ENCODE measurements at regions not wholly inside any gene's neighbourhood (a gene's known extent, or its start where the extent isn't known, plus 50 kb on each side); places are given as distances from the start of the nearest gene placed in this dataset.
"Not testable (repeated sequence)": the region's sequence is repeated elsewhere in the genome, so short reads cannot be mapped to it uniquely, and the experiment has no call there.

GRCh38 chr4:127425202-127425845 is 207.4 kb upstream of the INTU start:
- DNase-seq (ENCODE audit: extremely low read depth, low read depth): no peak

GRCh38 chr4:127425851-127426250 is 206.9 kb upstream of the INTU start:
- DNase-seq (ENCODE audit: extremely low read depth, low read depth): no peak

DNA sequence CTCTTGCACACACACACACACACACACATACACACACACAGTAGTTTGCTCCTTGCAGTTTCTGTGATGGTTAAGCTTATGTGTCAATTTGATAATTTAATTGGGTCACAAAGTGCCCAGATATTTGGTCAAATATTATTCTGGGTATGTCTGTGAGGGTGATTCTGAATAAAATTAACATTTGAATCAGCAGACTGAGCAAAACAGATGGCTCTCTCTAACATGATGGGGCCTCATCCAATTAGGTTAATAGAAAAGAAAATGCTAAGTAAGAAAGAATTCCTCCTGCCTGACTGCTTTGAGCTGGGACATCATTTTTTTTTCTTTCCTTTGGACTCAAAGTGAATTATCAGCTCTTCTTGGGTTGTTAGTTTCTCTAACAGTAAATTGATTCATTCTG is 191.2 kb upstream of the INTU start:
- no peak for DNase-seq (ENCODE audit: extremely low read depth, low read depth)

DNA sequence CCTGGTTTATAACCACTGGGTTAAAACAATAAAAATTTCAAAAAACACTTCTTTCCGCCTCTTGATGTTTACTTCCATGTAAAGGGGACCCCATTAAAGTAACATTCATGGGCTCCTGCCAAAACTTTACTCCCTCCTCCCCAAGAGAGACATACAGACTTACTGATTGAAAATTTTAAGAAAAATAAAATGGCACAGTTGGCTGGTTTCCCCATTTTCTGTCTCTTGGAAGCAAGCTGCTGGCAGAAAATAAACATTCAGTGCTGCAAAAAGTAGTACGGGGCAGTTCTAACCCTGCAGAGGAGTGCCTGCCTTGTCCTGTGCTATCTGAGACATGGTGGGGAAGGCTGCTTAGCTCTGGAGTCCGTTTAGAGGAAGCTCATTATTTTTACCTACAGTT is 187.3 kb upstream of the INTU start:
- no peak for DNase-seq (ENCODE audit: extremely low read depth, low read depth)

DNA sequence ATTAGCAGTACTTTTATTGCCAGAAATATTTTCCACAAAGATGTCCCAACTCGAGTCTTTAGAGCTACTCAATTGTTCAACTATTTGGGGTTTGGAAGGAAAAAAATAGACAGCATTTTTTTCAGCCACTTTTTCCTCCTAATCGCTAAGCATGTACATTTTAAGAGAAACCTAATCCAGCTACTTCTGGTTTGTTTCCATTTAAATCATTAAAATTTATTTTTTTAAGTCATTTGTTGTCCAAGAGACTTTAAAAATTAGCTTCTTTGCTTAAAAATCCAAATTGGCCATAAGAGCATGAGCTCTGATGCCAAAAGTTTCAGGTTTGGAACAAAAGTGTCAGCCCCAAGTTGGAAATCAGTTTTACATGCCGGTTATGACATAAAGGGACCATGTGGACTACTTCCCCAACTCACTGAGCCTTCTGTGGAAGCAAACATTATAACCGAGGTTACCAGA is 186.3 kb upstream of the INTU start:
- DNase-seq (ENCODE audit: extremely low read depth, low read depth): no peak

DNA sequence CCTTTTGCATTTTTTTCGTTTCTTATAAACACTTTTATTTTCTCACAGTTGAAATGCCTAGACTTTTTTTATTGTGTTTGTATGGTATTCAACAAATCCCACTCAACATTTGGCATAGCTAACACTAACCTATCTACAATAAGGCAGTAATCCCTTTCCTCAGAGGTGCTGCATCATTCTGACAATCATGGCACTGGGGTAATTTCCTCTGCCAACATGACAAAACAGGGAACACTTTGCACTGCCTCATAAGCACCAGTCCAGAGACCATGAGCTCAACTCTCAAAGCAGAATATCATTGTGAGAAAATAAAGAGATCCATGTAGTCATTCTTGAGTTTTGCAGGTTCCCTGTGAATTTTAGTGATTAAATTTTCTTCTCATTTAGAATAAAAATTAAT is 183.8 kb upstream of the INTU start:
- no peak for DNase-seq (ENCODE audit: extremely low read depth, low read depth)

GRCh38 chr4:127449449-127449848 is 183.3 kb upstream of the INTU start:
- DNase-seq (ENCODE audit: extremely low read depth, low read depth): no peak

DNA sequence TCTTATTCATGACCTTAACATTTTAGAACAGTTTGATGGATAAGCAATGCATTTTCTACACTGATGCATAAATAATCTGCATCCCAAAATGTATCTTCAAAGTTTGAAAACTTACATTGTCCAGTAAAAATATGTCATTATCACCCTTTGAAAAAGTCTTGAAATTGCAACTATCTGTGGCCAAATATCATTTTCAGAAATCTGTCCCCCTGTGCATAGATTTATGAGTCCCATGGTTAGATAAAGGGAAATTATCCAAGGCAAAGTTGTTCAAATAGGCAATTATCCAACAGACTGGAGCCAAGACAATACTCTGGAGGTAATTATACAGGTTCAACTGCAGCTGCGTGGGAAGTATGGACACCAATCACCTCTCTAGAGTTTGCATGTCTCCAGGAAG is 182.5 kb upstream of the INTU start:
- DNase-seq (ENCODE audit: extremely low read depth, low read depth): no peak

DNA sequence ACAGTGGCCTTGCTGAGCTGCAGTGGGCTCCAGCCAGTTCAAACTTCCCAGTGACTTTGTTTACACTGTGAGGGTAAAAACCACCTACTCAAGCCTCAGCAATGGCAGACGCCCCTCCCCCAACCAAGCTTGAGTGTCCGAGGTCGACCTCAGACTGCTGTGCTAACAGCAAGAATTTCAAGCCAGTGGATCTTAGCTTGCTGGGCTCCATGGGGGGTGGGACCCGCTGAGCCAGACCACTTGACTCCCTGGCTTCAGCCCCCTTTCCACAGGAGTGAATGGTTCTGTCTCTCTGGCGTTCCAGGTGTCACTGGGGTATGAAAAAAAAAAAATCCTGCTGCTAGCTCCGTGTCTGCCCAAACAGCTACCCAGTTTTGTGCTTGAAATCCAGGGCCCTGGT is 168.9 kb upstream of the INTU start:
- no peak for DNase-seq (ENCODE audit: extremely low read depth, low read depth)

DNA sequence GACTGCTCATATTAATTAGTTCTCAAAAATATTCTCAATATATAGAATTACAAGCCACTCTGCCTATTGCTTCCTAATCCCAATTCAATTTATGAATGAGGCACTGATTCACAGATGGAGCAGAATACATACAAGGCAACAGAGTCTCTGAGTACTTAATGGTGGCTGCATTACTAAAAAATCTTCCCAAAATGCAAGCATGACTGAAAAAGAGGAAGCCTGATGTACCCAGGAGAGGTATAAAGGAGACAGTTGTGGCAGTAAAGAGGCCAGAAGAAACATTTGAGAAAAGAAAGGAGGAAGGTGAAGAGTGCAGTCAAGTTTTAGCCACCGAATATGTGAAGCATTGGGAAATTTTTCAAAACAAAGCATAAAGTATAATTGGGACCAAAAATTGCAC is 163.2 kb upstream of the INTU start:
- DNase-seq (ENCODE audit: extremely low read depth, low read depth): no peak

- DNase-seq (ENCODE audit: extremely low read depth, low read depth): no peak
Measured at GRCh38 chr4:127469959-127470809, 162.6 kb upstream of the INTU start.

DNA sequence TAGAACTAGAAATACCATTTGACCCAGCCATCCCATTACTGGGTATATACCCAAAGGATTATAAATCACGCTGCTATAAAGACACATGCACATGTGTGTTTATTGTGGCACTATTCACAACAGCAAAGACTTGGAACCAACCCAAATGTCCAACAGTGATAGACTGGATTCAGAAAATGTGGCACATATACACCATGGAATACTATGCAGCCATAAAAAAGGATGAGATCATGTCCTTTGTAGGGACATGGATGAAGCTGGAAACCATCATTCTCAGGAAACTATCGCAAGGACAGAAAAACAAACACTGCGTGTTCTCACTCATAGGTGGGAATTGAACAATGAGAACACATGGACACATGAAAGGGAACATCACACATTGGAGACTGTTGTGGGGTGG is 154.5 kb upstream of the INTU start:
- not testable (repeated sequence) for DNase-seq (ENCODE audit: extremely low read depth, low read depth)

- DNase-seq (ENCODE audit: extremely low read depth, low read depth): peak; percentile 11
Measured at GRCh38 chr4:127479031-127479622, 153.6 kb upstream of the INTU start.

- DNase-seq (ENCODE audit: extremely low read depth, low read depth): no peak
Measured at GRCh38 chr4:127482049-127482448, 150.7 kb upstream of the INTU start.

- no peak for DNase-seq (ENCODE audit: extremely low read depth, low read depth)
Measured at GRCh38 chr4:127484117-127484516, 148.6 kb upstream of the INTU start.

DNA sequence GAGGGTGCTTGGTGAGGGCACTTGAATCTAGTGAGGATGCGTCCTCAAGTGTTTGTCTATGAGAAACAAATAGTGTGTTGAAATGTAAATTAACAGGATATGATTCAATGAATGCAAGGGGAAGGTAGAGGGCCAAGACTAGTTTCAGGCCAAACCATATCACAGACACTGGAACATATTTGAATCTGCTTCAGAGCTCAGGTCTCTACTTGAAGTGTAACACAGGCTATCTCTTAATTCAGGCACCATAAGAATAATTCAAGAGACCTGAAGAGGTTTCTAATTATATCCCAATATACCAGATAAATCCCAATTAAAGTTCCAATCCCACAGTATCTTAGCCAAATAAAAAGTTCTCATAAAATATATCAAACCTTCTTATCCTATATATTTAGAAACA is 146.5 kb upstream of the INTU start:
- no peak for DNase-seq (ENCODE audit: extremely low read depth, low read depth)

DNA sequence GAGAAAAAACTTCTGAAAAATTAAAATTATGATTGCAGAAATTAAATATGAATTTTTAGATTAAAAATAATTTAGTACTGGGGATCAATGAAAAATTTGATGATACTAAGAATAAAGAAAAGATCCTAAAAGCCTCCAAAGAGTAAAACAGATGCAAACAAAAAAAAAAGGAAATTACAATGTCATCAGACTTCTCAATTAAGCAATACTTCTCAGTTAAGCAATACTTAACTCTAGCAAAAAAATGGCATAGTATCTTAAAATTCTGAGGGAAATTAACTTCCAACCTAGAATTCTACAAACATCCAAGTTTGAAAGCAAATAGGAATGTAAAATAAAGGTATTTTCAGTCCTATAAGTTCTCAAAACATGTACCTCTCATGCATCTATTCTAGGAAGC is 141.2 kb upstream of the INTU start:
- no peak for DNase-seq (ENCODE audit: extremely low read depth, low read depth)

GRCh38 chr4:127496875-127497274 is 135.9 kb upstream of the INTU start:
- not testable (repeated sequence) for DNase-seq (ENCODE audit: extremely low read depth, low read depth)

DNA sequence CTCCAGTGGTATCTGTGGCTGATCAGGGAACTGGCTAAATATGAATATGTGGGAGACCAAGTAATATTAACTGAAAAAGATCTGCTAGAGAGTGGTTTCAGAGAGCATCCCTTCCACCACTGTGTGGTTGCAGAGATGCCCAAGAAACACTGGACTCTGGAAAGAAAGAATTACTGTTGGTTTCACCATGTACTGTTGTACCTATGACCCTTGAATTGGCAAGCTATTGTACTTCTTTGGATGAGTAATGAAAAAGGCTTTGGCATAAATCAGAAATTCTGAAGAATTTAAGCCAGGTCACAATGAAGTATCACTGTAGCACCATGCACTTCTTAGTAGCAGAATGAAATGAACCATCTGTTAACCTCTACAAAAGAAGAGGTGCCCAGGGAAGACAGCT is 134.4 kb upstream of the INTU start:
- no peak for DNase-seq (ENCODE audit: extremely low read depth, low read depth)

DNA sequence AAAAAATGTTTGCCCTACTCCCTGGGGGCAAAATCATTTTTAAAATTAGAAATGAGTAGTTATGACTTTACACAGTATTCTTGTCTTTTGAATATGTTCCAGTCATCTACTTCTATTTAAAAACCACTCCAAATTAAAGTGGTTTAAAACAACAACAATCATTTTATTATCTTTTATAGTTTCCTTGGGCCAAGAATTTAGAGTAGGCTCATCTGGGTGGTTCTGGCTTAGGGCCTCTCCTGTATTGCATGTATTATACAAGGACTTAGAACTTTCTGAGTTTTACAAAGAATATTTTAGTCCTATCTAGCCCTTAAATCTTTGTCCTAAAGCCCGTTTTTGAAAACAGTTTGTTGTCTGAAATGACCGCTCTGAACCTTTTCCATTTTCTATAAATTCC is 132.5 kb upstream of the INTU start:
- no peak for DNase-seq (ENCODE audit: extremely low read depth, low read depth)

- DNase-seq (ENCODE audit: extremely low read depth, low read depth): no peak
Measured at GRCh38 chr4:127501103-127501502, 131.7 kb upstream of the INTU start.

DNA sequence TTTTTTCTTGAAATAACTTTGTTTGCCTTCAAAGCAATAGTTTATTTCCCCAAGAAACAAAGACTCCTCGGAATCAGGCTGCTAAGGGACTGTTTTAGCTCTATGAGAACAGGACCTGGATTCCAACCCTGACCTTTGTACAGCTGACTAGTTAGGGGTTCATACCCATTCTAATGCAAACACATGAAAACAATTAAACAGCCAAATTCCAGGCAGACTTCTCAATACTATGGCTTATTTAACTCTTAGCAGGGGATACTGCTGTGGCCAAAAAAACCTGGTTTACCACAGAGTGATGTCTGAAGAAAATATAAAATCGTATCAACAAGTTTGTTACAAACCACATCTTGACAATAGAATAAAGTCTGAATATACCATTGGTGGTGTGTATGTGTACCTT is 129.6 kb upstream of the INTU start:
- no peak for DNase-seq (ENCODE audit: extremely low read depth, low read depth)

Measured in NCI-H460 (cell line).